HG03354 (cell line): ENCODE measurements at regions not wholly inside any gene's neighbourhood (a gene's known extent, or its start where the extent isn't known, plus 50 kb on each side); places are given as distances from the start of the nearest gene placed in this dataset.

ENCODE experiments used
- ATAC-seq: cut with Tn5 transposase; IDR thresholded peaks from one replicate; pipeline ENCODE4 v1.9.1; 2021; ENCODE audit warnings: mild to moderate bottlenecking; ENCODE audit not compliant: unreplicated experiment, poor library complexity, severe bottlenecking

DNA sequence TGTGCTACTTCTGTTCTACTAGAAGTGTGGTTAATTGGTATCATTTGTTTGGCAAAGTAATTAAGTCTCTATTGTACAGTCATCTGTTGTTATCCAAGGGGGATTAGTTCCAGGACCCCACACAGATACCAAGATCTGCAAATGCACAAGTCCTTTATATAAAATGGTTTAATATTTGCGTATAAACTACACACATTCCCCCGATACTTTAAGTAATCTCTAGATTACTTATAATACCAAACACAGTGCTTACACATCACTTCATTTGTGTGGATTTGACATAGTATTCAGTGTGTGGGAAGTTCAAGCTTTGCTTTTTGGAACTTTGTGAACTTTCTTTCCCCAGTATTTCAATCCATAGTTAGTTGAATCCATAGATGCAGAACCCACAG, 50.5 kb upstream of the ABI3BP start:
- no peak for ATAC-seq

DNA sequence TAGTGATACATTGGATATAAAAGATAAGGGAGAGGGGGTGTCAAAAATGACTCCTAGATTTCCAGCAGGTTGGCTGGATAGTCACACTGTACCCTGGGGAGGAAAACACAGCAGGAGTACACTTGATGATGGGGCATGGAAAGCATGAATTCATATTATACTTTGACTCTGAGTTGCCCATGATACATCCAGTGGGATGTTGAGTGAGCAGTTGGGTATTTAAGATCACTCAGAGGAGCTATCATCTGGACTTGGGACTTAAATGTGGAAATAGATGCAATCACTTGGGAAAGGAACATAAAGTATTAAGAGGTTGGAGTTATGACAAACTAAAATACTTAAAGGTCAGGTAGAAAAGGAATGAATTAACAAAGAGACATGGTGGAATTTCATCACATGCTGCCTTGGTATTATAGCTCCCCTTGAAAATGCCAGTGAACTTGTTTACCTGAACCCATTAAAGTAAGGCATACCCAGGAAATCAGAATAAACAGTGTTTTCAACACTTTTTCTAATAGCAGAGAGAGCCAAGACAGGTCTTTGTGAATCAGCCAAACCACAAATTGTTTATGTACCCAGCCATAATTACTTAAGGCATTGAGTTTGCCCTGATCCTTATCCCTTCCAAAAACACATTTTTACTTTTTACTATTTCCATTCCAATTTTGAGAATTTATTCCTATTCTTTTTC, 49.9 kb upstream of the ABI3BP start:
- no peak for ATAC-seq
